Stomach (tissue), 4 donors: ENCODE measurements at regions not wholly inside any gene's neighbourhood (a gene's known extent, or its start where the extent isn't known, plus 50 kb on each side); places are given as distances from the start of the nearest gene placed in this dataset.

Experiments
- EP300 ChIP-seq: sonication (generic); formaldehyde crosslinking; IDR thresholded peaks from one replicate; pipeline ENCODE4 v1.6.1; 2017; ENCODE audit warnings: antibody characterized with exemption
- POLR2A ChIP-seq, 4 donors: fragments of 450-650 bp; IDR thresholded peaks; one replicate each; pipeline ENCODE4 v1.6.1; 2016; ENCODE audit warnings: antibody characterized with exemption in 4 of 4, control low read depth in 2 of 4, mild to moderate bottlenecking in 1 of 4, moderate library complexity in 1 of 4
- TF ChIP-seq, protein P1 (sequence below), 7 experiments: fragments of 450-650 bp in 4 of 7; fragments of 200-600 bp in 3 of 7; sonication (generic) in 3 of 7; IDR thresholded peaks; one replicate each; pipeline ENCODE4 v1.5.1; 2016 to 2019; ENCODE audit warnings: antibody characterized with exemption in 7 of 7, control low read depth in 2 of 7, mild to moderate bottlenecking in 1 of 7

- TF ChIP-seq, protein P1, sequence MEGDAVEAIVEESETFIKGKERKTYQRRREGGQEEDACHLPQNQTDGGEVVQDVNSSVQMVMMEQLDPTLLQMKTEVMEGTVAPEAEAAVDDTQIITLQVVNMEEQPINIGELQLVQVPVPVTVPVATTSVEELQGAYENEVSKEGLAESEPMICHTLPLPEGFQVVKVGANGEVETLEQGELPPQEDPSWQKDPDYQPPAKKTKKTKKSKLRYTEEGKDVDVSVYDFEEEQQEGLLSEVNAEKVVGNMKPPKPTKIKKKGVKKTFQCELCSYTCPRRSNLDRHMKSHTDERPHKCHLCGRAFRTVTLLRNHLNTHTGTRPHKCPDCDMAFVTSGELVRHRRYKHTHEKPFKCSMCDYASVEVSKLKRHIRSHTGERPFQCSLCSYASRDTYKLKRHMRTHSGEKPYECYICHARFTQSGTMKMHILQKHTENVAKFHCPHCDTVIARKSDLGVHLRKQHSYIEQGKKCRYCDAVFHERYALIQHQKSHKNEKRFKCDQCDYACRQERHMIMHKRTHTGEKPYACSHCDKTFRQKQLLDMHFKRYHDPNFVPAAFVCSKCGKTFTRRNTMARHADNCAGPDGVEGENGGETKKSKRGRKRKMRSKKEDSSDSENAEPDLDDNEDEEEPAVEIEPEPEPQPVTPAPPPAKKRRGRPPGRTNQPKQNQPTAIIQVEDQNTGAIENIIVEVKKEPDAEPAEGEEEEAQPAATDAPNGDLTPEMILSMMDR (IDR thresholded peaks at IDR 0.05) = no peak
- TF ChIP-seq POLR2A (IDR thresholded peaks at IDR 0.05) (no peak), EP300 (no peak)
Observed at GRCh38 chr6:66496659-66497058, 789.6 kb upstream of the EYS start.
